Osteocyte (in vitro differentiated cells): ENCODE measurements at regions not wholly inside any gene's neighbourhood (a gene's known extent, or its start where the extent isn't known, plus 50 kb on each side); places are given as distances from the start of the nearest gene placed in this dataset.

ENCODE experiments used
- DNase-seq: peaks from one replicate; pipeline ENCODE4 v3.0.0; 2021; ENCODE audit warnings: mixed read lengths; ENCODE audit not compliant: unreplicated experiment; ENCODE audit errors: extremely low spot score
- H3K27ac Mint-ChIP-seq: one replicate; pipeline ENCODE4 v1.8.0; 2021; ENCODE audit warnings: mild to moderate bottlenecking, mixed read lengths; ENCODE audit not compliant: unreplicated experiment
- H3K27me3 Mint-ChIP-seq: one replicate; pipeline ENCODE4 v1.8.0; 2021; ENCODE audit warnings: mixed read lengths; ENCODE audit not compliant: unreplicated experiment
- H3K36me3 Mint-ChIP-seq: one replicate; pipeline ENCODE4 v1.8.0; 2021; ENCODE audit warnings: mixed read lengths; ENCODE audit not compliant: unreplicated experiment
- H3K4me1 Mint-ChIP-seq: one replicate; pipeline ENCODE4 v1.8.0; 2021; ENCODE audit warnings: mixed read lengths; ENCODE audit not compliant: unreplicated experiment
- H3K4me3 Mint-ChIP-seq: one replicate; pipeline ENCODE4 v1.8.0; 2021; ENCODE audit warnings: mild to moderate bottlenecking, moderate library complexity, mixed read lengths; ENCODE audit not compliant: unreplicated experiment
- H3K9me3 Mint-ChIP-seq: one replicate; pipeline ENCODE4 v1.8.0; 2021; ENCODE audit warnings: mixed read lengths; ENCODE audit not compliant: unreplicated experiment
- TF ChIP-seq, protein P1 (sequence below): fragments of 200-600 bp; sonication (generic); IDR thresholded peaks from 2 replicates; pipeline ENCODE4 v1.5.0; 2021; ENCODE audit warnings: antibody characterized with exemption, mild to moderate bottlenecking, moderate library complexity

DNA sequence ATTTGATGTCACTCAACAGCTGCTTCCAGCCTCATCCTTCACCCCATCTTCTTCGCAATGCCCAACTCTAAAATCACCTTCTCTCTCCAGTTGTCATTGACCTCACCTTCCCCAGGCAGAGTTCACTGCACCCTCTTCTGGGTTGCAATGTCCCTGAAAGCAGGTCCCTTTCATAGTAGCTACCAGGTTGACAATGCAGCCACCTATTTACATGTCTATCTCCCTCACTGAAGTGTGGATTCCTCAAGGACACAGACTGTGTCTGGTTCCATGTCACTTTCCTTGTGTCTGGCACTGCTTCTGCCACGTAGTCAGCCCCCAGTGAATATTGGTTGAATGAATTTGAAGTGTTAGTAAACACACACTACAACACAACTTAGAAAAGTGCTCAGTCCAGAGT lies 445.5 kb upstream of the WWC1 start:
- TF ChIP-seq, protein P1, sequence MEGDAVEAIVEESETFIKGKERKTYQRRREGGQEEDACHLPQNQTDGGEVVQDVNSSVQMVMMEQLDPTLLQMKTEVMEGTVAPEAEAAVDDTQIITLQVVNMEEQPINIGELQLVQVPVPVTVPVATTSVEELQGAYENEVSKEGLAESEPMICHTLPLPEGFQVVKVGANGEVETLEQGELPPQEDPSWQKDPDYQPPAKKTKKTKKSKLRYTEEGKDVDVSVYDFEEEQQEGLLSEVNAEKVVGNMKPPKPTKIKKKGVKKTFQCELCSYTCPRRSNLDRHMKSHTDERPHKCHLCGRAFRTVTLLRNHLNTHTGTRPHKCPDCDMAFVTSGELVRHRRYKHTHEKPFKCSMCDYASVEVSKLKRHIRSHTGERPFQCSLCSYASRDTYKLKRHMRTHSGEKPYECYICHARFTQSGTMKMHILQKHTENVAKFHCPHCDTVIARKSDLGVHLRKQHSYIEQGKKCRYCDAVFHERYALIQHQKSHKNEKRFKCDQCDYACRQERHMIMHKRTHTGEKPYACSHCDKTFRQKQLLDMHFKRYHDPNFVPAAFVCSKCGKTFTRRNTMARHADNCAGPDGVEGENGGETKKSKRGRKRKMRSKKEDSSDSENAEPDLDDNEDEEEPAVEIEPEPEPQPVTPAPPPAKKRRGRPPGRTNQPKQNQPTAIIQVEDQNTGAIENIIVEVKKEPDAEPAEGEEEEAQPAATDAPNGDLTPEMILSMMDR: no peak
- no peaks in the 10 kb centered on the region for H3K36me3 Mint-ChIP-seq
- peaks cover 14% of the 10 kb centered on the region for H3K27me3 Mint-ChIP-seq
- no peak for DNase-seq
- H3K27ac Mint-ChIP-seq: no peak overlapping the region
- no peaks in the 10 kb centered on the region for H3K9me3 Mint-ChIP-seq
- H3K4me3 Mint-ChIP-seq: no peak overlapping the region
- H3K4me1 Mint-ChIP-seq: no peaks in the 10 kb centered on the region

- no peak for DNase-seq
- peaks cover 15% of the 10 kb centered on the region for H3K4me1 Mint-ChIP-seq
- H3K27me3 Mint-ChIP-seq: peaks cover 15% of the 10 kb centered on the region
- H3K36me3 Mint-ChIP-seq: no peaks in the 10 kb centered on the region
- no peak overlapping the region for H3K27ac Mint-ChIP-seq
- TF ChIP-seq, protein P1: no peak
- no peak overlapping the region for H3K4me3 Mint-ChIP-seq
- H3K9me3 Mint-ChIP-seq: no peaks in the 10 kb centered on the region
These were observed 441.6 kb upstream of the WWC1 start for GRCh38 chr5:167849874-167850273.

- DNase-seq: no peak
- Mint-ChIP-seq H3K9me3 (no peaks in the 10 kb centered on the region), H3K4me1 (peaks cover 15% of the 10 kb centered on the region), H3K27me3 (peaks cover 14% of the 10 kb centered on the region), H3K27ac (no peak overlapping the region), H3K4me3 (no peak overlapping the region), H3K36me3 (no peaks in the 10 kb centered on the region)
- TF ChIP-seq, protein P1: no peak
These were observed 440.5 kb upstream of the WWC1 start for GRCh38 chr5:167850911-167851310.

- no peak overlapping the region for H3K27ac Mint-ChIP-seq
- TF ChIP-seq, protein P1: no peak
- H3K4me3 Mint-ChIP-seq: no peak overlapping the region
- H3K27me3 Mint-ChIP-seq: peaks cover 13% of the 10 kb centered on the region
- H3K4me1 Mint-ChIP-seq: peaks cover 15% of the 10 kb centered on the region
- no peaks in the 10 kb centered on the region for H3K9me3 Mint-ChIP-seq
- no peak for DNase-seq
- H3K36me3 Mint-ChIP-seq: no peaks in the 10 kb centered on the region
These were observed 440.0 kb upstream of the WWC1 start for GRCh38 chr5:167851416-167851815.

GRCh38 chr5:167852515-167852914 lies 438.9 kb upstream of the WWC1 start:
- peaks cover 8% of the 10 kb centered on the region for H3K27me3 Mint-ChIP-seq
- peaks cover 15% of the 10 kb centered on the region for H3K4me1 Mint-ChIP-seq
- H3K27ac Mint-ChIP-seq: no peak overlapping the region
- DNase-seq: no peak
- TF ChIP-seq, protein P1: no peak
- H3K9me3 Mint-ChIP-seq: no peaks in the 10 kb centered on the region
- peak overlapping the region; percentile 12 for H3K4me3 Mint-ChIP-seq
- no peaks in the 10 kb centered on the region for H3K36me3 Mint-ChIP-seq
